NCI-H2196 treated with DMSO at 0.1 percent for 48 hours (cell line): ENCODE measurements at regions not wholly inside any gene's neighbourhood (a gene's known extent, or its start where the extent isn't known, plus 50 kb on each side); places are given as distances from the start of the nearest gene placed in this dataset.
A peak's percentile ranks its signal among the peaks of the same experiment; 100 is the strongest.

Experiments used
- DNase-seq: peaks from one replicate; lab custom pipeline; 2025; ENCODE audit not compliant: unreplicated experiment; lab: John Stamatoyannopoulos, UW

DNA sequence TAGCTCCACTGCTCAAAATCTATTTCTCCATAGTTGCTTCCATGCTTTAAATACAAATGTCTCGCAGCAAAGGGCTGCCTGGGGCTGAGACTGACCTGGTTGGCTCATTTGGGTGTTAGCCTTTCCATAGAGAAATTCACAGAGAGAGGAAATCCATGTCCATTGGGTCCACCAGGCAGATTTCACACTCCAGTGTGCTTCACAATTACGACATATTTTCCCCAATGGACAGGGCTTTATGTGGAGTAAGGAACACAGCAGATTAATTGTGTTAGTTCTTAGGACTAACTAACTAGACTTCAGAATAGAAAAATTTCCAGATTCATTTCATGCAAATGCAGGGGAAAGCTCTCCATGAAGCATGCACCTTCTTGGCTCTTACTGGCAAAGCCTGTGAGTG, 180.7 kb downstream of the FBXO15 start:
- DNase-seq = no peak

- no peak for DNase-seq
Observed at GRCh38 chr18:73962256-73962655, 185.4 kb downstream of the FBXO15 start.

DNA sequence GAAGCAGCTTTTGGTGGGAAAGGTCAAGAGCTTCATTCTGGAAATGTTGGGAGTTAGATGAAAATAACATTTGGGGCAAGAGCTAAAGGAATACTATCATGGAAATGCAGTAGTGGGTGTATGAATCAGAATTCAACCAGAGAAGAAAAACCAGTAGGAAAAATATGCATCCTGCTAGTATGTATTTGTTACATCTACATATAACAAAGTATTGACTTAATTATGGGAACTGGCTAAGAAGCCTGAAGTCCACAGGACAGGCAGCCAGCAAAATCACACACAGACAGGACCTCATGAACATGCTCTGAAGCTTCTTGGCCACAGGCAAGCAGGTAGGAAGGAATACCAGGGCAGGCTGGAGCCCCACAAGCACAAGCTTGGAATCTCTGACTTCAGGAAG, 185.8 kb downstream of the FBXO15 start:
- DNase-seq = no peak

DNA sequence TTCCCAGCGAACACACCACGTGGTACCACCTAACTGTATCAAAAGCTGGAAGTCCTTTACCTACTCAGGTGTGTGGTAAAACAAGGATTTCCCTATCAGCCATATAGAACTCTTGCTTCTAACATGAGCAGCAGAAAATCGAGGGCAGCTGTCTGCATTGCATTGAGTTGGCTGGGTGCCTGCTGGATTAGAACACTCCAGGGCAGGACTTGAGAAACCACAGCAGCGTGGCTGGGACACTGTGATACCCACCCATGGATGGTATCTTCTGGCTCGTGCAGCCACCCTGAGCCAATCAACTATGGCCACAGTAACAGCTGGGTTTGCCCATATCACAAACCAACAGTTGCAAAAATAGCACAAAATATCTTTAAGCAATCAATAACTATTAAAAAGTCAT, 188.3 kb downstream of the FBXO15 start:
- no peak for DNase-seq

DNA sequence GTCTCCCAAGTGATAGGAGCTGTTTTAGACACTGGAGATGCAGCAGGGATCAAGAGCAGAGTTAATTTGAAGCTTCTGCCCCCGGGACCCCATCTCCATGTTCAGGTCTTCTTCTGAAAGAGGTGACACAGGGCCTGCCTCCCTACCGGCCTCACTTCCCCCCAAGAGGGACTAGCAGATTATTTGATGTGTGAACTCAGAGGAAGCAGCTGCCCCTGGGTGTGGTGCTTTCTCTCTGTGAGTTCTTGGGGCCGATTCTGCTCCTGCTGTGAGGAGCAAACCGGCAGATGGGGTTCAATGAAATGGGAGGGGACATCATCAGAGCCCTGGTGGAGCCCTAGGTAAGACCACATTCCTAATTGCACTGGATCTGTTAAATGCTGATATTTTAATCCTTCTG, 193.4 kb downstream of the FBXO15 start:
- DNase-seq = no peak

- no peak for DNase-seq
Observed at GRCh38 chr18:73952296-73952946, 195.2 kb downstream of the FBXO15 start.

- no peak for DNase-seq
Observed at GRCh38 chr18:73950116-73950700, 197.4 kb downstream of the FBXO15 start.

- DNase-seq = no peak
Observed at GRCh38 chr18:73948497-73948896, 199.1 kb downstream of the FBXO15 start.

DNA sequence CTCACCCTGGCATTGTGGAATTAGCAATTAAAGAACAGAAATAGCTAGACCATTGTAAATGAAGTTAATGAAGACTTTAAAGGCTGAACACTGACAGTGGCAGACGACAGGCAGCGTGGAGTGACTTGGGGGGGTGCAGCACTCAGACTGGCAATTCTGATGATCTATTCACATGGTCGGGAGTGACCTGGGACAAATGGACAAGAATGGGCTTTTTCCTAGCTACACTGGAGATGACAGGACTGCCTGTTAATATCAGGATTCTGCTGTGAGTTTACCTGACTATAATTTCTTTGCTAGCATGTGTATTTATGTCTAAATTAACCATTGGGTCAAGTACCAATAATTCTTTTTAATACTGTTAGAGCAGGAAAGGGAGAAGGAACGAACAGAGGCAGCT, 199.6 kb downstream of the FBXO15 start:
- no peak for DNase-seq

GRCh38 chr18:73947180-73947921, 200.3 kb downstream of the FBXO15 start:
- no peak for DNase-seq

GRCh38 chr18:73945130-73945792, 202.4 kb downstream of the FBXO15 start:
- no peak for DNase-seq

- no peak for DNase-seq
Observed at GRCh38 chr18:73944715-73945114, 202.9 kb downstream of the FBXO15 start.

DNA sequence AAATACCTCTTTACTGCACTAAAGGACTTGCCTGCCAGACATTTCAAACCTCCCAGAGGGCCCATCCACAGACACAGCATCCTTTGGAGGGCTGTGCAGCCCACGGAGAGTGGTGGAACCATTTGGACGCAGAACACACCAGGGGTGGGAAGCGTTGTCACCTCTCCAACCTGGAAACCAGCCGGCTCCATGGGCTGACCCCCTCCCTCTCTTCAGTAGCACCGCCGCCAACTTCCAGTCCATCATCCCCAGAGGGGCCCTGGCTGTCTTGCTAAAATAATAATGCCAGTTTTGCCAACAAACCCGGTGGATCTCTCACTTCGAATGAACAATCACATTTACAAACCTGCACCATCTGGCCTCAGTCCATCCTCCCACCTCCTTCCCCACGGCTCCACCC, 203.9 kb downstream of the FBXO15 start:
- no peak for DNase-seq

DNA sequence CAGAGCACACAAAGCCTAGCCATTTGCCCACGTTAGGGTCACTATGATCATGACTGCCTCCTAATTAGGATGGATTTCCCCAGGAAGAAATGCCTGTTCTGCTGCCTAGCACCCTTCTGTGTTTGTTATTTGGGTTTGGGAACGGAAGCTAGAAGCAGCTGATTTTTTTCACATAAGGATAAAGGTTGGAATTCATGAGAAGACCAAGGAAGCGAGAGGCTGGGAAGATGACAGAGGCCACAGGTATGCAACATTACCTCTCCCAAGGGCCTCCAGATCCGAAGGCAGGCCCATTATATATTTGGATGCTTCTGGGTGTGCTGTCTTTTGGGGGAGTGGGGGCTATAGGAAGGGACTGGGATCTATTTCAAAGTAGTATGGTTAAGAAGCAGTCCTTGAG, 204.7 kb downstream of the FBXO15 start:
- no peak for DNase-seq

- DNase-seq = peak; percentile 11
Observed at GRCh38 chr18:73942081-73942625, 205.5 kb downstream of the FBXO15 start.

DNA sequence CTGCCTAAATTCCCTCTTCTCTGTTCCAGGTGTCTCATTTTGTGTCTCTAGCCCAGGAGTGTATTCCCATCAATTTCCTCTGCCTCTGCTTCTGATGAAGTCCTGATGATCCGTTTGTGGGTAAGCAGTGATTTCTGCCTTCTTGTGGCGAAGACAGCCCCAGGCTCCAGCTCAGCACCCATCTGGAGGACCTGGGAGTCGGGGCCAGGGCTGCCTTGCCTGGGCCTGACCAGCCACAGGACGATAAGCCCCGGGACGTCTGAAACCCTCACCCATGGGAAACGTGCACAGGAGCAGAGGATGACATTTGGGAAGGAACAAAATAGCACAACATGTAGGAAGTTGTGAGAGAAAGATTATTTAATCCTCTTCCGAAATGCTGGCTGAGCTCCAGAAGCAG, 206.9 kb downstream of the FBXO15 start:
- DNase-seq = no peak

- no peak for DNase-seq
Observed at GRCh38 chr18:73939391-73939790, 208.2 kb downstream of the FBXO15 start.

- no peak for DNase-seq
Observed at GRCh38 chr18:73933685-73934084, 213.9 kb downstream of the FBXO15 start.

DNA sequence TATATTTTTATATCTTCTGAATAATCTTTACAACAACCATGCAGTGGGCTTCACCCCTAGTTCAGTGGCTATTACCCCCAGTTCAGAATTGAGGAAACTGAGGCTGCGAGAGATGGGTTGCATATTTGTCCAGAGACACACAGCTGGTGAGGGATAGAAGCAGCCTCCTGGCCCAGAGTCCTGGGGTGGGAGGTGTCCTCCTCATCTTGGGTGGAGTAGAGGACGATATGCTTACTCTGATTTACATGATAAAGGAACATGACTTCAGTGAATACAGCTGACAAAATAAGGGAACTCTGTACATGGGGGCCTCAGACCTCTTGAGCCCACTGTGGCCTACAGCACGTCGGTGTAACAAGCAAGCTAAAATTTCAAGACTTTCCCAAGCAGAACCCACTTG, 214.7 kb downstream of the FBXO15 start:
- no peak for DNase-seq

GRCh38 chr18:73927496-73927895, 220.1 kb downstream of the FBXO15 start:
- no peak for DNase-seq

DNA sequence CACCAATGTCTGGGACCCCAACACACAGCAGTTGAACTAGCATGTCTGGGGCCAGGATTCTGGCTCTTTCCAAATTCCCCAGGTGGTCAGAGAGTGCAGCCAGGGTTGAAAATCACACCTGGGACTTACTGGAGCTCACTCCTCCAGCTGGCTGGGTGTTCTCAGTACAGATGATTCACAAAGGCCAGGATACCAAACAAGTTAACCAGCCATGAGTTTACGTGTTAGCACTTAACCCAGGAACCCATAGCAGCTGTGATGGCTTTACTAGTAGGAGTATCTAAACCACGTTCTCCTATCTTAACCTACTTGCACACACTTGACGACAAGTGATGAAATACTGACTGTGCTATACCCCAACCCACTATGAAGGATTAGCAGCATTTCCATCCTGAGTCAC, 222.8 kb downstream of the FBXO15 start:
- DNase-seq = no peak

DNA sequence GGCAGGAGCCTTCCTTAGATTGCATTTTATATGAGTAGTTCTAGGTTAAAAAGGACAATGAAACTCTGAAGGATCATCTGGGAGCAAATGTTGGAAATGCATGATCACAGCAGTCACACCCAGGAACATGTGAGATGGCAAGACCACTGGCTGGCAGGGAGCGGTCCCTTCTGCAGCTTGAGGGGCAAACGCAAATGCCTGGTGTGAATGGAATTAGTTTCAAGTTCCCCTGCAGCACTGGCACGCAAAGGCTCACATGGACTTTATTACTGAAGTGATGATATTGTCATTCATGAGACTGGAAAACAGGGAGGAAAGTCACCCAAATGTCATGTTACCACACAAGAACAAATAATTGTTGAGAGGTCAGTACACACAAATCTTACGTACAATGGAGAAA, 223.3 kb downstream of the FBXO15 start:
- no peak for DNase-seq
